ENCODE measurements at regions not wholly inside any gene's neighbourhood (a gene's known extent, or its start where the extent isn't known, plus 50 kb on each side); places are given as distances from the start of the nearest gene placed in this dataset.

DNA sequence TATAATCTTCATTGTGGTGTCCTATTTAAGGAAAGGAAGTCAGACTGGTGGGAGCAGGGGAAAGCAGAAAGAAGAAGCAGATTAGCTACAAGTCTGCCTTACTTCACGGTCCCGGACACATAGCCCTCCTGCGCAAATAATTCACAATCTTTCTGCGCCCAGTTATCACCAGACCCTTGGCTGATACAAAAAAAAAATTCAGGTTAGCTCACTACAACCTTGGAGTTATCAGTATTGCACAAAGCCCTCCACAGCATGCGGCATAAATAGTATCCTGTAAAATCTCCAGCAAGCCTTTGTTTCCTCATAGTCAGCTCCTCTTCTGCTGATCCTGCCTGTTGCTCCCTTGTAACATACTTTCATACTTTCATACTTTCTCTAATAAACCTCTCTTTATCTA, 148.6 kb upstream of the FUT9 start:
- no peaks in the 10 kb centered on the region for H4K20me1 ChIP-seq (ENCODE audit: insufficient read depth, low read length)
- no peaks in the 10 kb centered on the region for H3K4me1 ChIP-seq (ENCODE audit: insufficient read depth, low read length, severe bottlenecking)
- H3F3A ChIP-seq (ENCODE audit: insufficient read depth, low read length), result no peaks in the 10 kb centered on the region
- no peaks in the 10 kb centered on the region for H3K9me3 ChIP-seq (ENCODE audit: low read length)
- no peaks in the 10 kb centered on the region for H3K9me2 ChIP-seq (ENCODE audit: low read depth, low read length)
- H3K79me2 ChIP-seq (ENCODE audit: insufficient read depth, low read length), result no peaks in the 10 kb centered on the region
- no peak overlapping the region for H2AFZ ChIP-seq (ENCODE audit: low read length)
- H3K4me2 ChIP-seq (ENCODE audit: low read length), result no peak overlapping the region
- H3K27me3 ChIP-seq (ENCODE audit: insufficient read depth, low read length), result no peaks in the 10 kb centered on the region
- no peak overlapping the region for H3K9ac ChIP-seq (ENCODE audit: low read length)
- TF ChIP-seq, protein P1, sequence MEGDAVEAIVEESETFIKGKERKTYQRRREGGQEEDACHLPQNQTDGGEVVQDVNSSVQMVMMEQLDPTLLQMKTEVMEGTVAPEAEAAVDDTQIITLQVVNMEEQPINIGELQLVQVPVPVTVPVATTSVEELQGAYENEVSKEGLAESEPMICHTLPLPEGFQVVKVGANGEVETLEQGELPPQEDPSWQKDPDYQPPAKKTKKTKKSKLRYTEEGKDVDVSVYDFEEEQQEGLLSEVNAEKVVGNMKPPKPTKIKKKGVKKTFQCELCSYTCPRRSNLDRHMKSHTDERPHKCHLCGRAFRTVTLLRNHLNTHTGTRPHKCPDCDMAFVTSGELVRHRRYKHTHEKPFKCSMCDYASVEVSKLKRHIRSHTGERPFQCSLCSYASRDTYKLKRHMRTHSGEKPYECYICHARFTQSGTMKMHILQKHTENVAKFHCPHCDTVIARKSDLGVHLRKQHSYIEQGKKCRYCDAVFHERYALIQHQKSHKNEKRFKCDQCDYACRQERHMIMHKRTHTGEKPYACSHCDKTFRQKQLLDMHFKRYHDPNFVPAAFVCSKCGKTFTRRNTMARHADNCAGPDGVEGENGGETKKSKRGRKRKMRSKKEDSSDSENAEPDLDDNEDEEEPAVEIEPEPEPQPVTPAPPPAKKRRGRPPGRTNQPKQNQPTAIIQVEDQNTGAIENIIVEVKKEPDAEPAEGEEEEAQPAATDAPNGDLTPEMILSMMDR (IDR thresholded peaks at IDR 0.05; ENCODE audit: low read length), result no peak
- TF ChIP-seq EZH2 (IDR thresholded peaks at IDR 0.05; ENCODE audit: borderline replicate concordance, low read length), result no peak
- H3K36me3 ChIP-seq (ENCODE audit: insufficient read depth, low read length), result no peaks in the 10 kb centered on the region
- H3K27ac ChIP-seq (ENCODE audit: low read depth, low read length, poor library complexity, severe bottlenecking), result no peak overlapping the region
- no peak overlapping the region for H3K4me3 ChIP-seq (ENCODE audit: low read depth, low read length, poor library complexity, severe bottlenecking)

DNA sequence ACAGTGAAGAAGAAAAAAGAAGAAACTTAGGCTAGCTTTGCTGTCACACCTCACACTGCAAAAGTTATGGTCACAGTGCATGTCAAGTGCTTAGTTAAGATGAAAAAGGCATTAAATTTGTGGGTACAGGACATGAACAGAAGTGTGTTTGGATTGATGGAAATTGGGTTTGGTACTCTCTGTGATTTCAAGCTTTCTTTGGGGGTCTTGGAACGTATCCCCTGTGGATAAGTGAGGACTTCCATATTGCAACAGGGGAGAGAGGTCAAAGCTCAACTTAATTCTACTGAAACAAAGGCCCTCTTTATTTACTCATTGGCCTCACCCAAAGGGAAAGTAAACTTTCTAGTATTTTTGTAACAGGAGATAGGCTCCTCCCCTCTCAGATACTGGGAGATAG, 138.3 kb upstream of the FUT9 start:
- no peaks in the 10 kb centered on the region for H3K9me2 ChIP-seq (ENCODE audit: low read depth, low read length)
- no peak overlapping the region for H3K27ac ChIP-seq (ENCODE audit: low read depth, low read length, poor library complexity, severe bottlenecking)
- H3F3A ChIP-seq (ENCODE audit: insufficient read depth, low read length), result no peaks in the 10 kb centered on the region
- no peaks in the 10 kb centered on the region for H3K79me2 ChIP-seq (ENCODE audit: insufficient read depth, low read length)
- no peaks in the 10 kb centered on the region for H3K36me3 ChIP-seq (ENCODE audit: insufficient read depth, low read length)
- no peak overlapping the region for H3K9ac ChIP-seq (ENCODE audit: low read length)
- no peak overlapping the region for H3K4me3 ChIP-seq (ENCODE audit: low read depth, low read length, poor library complexity, severe bottlenecking)
- H3K4me2 ChIP-seq (ENCODE audit: low read length), result no peak overlapping the region
- H2AFZ ChIP-seq (ENCODE audit: low read length), result no peak overlapping the region
- H3K4me1 ChIP-seq (ENCODE audit: insufficient read depth, low read length, severe bottlenecking), result no peaks in the 10 kb centered on the region
- TF ChIP-seq, protein P1 (IDR thresholded peaks at IDR 0.05; ENCODE audit: low read length), result no peak
- TF ChIP-seq EZH2 (IDR thresholded peaks at IDR 0.05; ENCODE audit: borderline replicate concordance, low read length), result no peak
- H4K20me1 ChIP-seq (ENCODE audit: insufficient read depth, low read length), result no peaks in the 10 kb centered on the region
- no peaks in the 10 kb centered on the region for H3K27me3 ChIP-seq (ENCODE audit: insufficient read depth, low read length)
- H3K9me3 ChIP-seq (ENCODE audit: low read length), result no peaks in the 10 kb centered on the region

DNA sequence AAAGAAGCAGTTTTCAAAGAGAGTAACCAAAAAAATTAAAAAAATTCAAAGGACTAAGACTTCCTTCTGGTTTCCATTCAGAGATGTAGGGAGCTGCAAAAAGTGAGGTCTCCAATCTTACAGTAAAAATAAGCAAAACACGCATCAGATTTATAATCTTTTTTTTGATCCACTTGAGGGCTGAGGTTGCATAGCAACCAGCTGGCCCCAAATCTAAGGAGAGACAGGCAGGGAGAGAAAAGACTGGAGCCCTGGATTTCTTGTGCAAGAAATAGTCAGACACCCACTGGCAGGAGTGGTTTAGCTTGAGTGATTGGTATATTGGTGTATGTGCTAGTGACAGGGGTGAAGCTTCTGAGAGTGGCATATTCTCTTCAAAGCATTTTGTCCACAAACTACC, 135.9 kb upstream of the FUT9 start:
- no peak overlapping the region for H3K4me2 ChIP-seq (ENCODE audit: low read length)
- H3K9ac ChIP-seq (ENCODE audit: low read length), result no peak overlapping the region
- no peak overlapping the region for H3K27ac ChIP-seq (ENCODE audit: low read depth, low read length, poor library complexity, severe bottlenecking)
- no peaks in the 10 kb centered on the region for H3K9me3 ChIP-seq (ENCODE audit: low read length)
- H3K79me2 ChIP-seq (ENCODE audit: insufficient read depth, low read length), result no peaks in the 10 kb centered on the region
- H4K20me1 ChIP-seq (ENCODE audit: insufficient read depth, low read length), result no peaks in the 10 kb centered on the region
- no peak overlapping the region for H2AFZ ChIP-seq (ENCODE audit: low read length)
- H3K4me1 ChIP-seq (ENCODE audit: insufficient read depth, low read length, severe bottlenecking), result no peaks in the 10 kb centered on the region
- no peaks in the 10 kb centered on the region for H3K36me3 ChIP-seq (ENCODE audit: insufficient read depth, low read length)
- H3K27me3 ChIP-seq (ENCODE audit: insufficient read depth, low read length), result no peaks in the 10 kb centered on the region
- H3K4me3 ChIP-seq (ENCODE audit: low read depth, low read length, poor library complexity, severe bottlenecking), result no peak overlapping the region
- no peaks in the 10 kb centered on the region for H3F3A ChIP-seq (ENCODE audit: insufficient read depth, low read length)
- TF ChIP-seq EZH2 (IDR thresholded peaks at IDR 0.05; ENCODE audit: borderline replicate concordance, low read length), result no peak
- TF ChIP-seq, protein P1 (IDR thresholded peaks at IDR 0.05; ENCODE audit: low read length), result no peak
- no peaks in the 10 kb centered on the region for H3K9me2 ChIP-seq (ENCODE audit: low read depth, low read length)
